ENCODE measurements at regions not wholly inside any gene's neighbourhood (a gene's known extent, or its start where the extent isn't known, plus 50 kb on each side); places are given as distances from the start of the nearest gene placed in this dataset.
"Not testable (repeated sequence)": the region's sequence is repeated elsewhere in the genome, so short reads cannot be mapped to it uniquely, and the experiment has no call there.

DNA sequence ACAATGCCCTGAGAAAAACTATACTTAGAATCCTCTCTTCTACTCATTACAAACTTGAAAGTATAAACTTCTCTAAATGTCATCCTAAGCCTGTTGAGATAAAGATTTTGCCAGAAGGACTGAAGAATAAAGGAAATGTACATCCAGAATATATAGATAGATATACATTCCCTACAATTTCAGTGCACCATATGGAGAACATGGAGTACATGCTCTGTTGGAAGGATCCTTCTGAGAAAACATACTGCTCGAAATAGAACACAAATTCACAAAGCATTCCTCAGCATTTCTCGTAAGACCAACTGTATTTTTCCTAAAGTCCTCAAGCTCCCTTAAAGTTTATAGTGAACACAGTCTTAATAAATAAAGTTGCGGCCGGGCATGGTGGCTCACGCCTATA lies 69.7 kb upstream of the RASA1 start:
- Mint-ChIP-seq H3K4me3 (no peak overlapping the region), H3K36me3 (ENCODE audit: low read depth) (no peaks in the 10 kb centered on the region), H3K27ac (no peak overlapping the region), H3K9me3 (no peaks in the 10 kb centered on the region), H3K4me1 (no peaks in the 10 kb centered on the region), H3K27me3 (ENCODE audit: insufficient read depth, low read depth, poor library complexity) (peaks cover 2% of the 10 kb centered on the region)
- no peak overlapping the region for H3K4me2 ChIP-seq
- no peaks in the 10 kb centered on the region for H3F3A ChIP-seq (replicated peaks; ENCODE audit: low read depth)
- H4K20me1 ChIP-seq (replicated peaks; ENCODE audit: insufficient read depth) = no peaks in the 10 kb centered on the region; the same call in 1 of the 2 replicates
- no peak overlapping the region for H2AFZ ChIP-seq
- H3K36me3 ChIP-seq (ENCODE audit: insufficient read depth) = no peaks in the 10 kb centered on the region
- H3K9me2 ChIP-seq (ENCODE audit: insufficient read depth) = no peaks in the 10 kb centered on the region
- ATAC-seq (no peak), DNase-seq (ENCODE audit: low spot score) (no peak)
- TF ChIP-seq, protein P1, sequence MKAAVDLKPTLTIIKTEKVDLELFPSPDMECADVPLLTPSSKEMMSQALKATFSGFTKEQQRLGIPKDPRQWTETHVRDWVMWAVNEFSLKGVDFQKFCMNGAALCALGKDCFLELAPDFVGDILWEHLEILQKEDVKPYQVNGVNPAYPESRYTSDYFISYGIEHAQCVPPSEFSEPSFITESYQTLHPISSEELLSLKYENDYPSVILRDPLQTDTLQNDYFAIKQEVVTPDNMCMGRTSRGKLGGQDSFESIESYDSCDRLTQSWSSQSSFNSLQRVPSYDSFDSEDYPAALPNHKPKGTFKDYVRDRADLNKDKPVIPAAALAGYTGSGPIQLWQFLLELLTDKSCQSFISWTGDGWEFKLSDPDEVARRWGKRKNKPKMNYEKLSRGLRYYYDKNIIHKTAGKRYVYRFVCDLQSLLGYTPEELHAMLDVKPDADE (IDR thresholded peaks at IDR 0.05) = no peak
- TF ChIP-seq, protein P2, sequence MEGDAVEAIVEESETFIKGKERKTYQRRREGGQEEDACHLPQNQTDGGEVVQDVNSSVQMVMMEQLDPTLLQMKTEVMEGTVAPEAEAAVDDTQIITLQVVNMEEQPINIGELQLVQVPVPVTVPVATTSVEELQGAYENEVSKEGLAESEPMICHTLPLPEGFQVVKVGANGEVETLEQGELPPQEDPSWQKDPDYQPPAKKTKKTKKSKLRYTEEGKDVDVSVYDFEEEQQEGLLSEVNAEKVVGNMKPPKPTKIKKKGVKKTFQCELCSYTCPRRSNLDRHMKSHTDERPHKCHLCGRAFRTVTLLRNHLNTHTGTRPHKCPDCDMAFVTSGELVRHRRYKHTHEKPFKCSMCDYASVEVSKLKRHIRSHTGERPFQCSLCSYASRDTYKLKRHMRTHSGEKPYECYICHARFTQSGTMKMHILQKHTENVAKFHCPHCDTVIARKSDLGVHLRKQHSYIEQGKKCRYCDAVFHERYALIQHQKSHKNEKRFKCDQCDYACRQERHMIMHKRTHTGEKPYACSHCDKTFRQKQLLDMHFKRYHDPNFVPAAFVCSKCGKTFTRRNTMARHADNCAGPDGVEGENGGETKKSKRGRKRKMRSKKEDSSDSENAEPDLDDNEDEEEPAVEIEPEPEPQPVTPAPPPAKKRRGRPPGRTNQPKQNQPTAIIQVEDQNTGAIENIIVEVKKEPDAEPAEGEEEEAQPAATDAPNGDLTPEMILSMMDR (conservative IDR thresholded peaks at IDR 0.05; ENCODE audit: low read depth in 2 of 2) = no peak
- TF ChIP-seq POLR2AphosphoS5 (IDR thresholded peaks at IDR 0.05; ENCODE audit: low read depth) (no peak), EZH2 (IDR thresholded peaks at IDR 0.05; ENCODE audit: low read depth, unreplicated experiment) (no peak), STAT1 (IDR thresholded peaks at IDR 0.05; ENCODE audit: unreplicated experiment) (no peak), ZNF114 (CRISPR knock-in tag; IDR thresholded peaks at IDR 0.05) (no peak), EZH2phosphoT487 (IDR thresholded peaks at IDR 0.05; ENCODE audit: unreplicated experiment) (no peak), NANOG (IDR thresholded peaks at IDR 0.05; ENCODE audit: borderline replicate concordance) (no peak), CREB1 (CRISPR knock-in tag; IDR thresholded peaks at IDR 0.05; ENCODE audit: low read depth) (no peak), JUNB (IDR thresholded peaks at IDR 0.05; ENCODE audit: unreplicated experiment) (no peak)
- no peaks in the 10 kb centered on the region for H3K4me1 ChIP-seq (ENCODE audit: insufficient read depth)
- H3K27me3 ChIP-seq (ENCODE audit: insufficient read depth) = no peaks in the 10 kb centered on the region
- no peak overlapping the region for H3K4me3 ChIP-seq
- no peaks in the 10 kb centered on the region for H3K79me2 ChIP-seq (replicated peaks; ENCODE audit: insufficient read depth)
- no peak overlapping the region for H3K27ac ChIP-seq (ENCODE audit: low read depth)

DNA sequence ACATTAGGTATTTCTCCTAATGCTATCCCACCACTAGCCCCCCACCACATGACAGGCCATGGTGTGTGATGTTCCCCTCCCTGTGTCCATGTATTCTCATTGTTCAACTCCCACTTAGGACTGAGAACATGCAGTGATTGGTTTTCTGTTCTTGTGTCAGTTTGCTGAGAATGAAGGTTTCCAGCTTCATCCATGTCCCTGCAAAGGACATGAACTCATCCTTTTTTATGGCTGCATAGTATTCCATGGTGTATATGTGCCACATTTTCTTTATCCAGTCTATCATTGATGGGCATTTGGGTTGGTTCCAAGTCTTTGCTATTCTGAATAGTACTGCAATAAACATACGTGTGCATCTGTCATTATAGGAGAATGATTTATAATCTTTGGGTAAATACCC lies 68.4 kb upstream of the RASA1 start:
- not testable (repeated sequence) for H3K4me3 Mint-ChIP-seq, ATAC-seq

GRCh38 chr5:87199704-87200103 lies 68.0 kb upstream of the RASA1 start:
- H3K36me3 Mint-ChIP-seq (ENCODE audit: low read depth); H3K27ac Mint-ChIP-seq; H3K27me3 ChIP-seq (ENCODE audit: insufficient read depth); DNase-seq (ENCODE audit: low spot score); H3K9me3 Mint-ChIP-seq; H3K27ac ChIP-seq (ENCODE audit: low read depth); H3K36me3 ChIP-seq (ENCODE audit: insufficient read depth); H4K20me1 ChIP-seq (replicated peaks; ENCODE audit: insufficient read depth); H3F3A ChIP-seq (replicated peaks; ENCODE audit: low read depth); H3K4me1 Mint-ChIP-seq; H3K4me1 ChIP-seq (ENCODE audit: insufficient read depth); H3K4me3 ChIP-seq; ATAC-seq; H3K4me3 Mint-ChIP-seq; H3K9me2 ChIP-seq (ENCODE audit: insufficient read depth); H3K27me3 Mint-ChIP-seq (ENCODE audit: insufficient read depth, low read depth, poor library complexity); H3K79me2 ChIP-seq (replicated peaks; ENCODE audit: insufficient read depth); H2AFZ ChIP-seq; H3K4me2 ChIP-seq: not testable (repeated sequence)

More for the DNA sequence above, 68.4 kb upstream of the RASA1 start:
- H3K27ac Mint-ChIP-seq; H3K27ac ChIP-seq (ENCODE audit: low read depth); H3F3A ChIP-seq (replicated peaks; ENCODE audit: low read depth); H3K9me3 Mint-ChIP-seq; H3K4me1 Mint-ChIP-seq; DNase-seq (ENCODE audit: low spot score); H3K36me3 ChIP-seq (ENCODE audit: insufficient read depth); H2AFZ ChIP-seq; H4K20me1 ChIP-seq (replicated peaks; ENCODE audit: insufficient read depth); H3K4me3 ChIP-seq; H3K4me2 ChIP-seq; H3K4me1 ChIP-seq (ENCODE audit: insufficient read depth); H3K36me3 Mint-ChIP-seq (ENCODE audit: low read depth); H3K27me3 ChIP-seq (ENCODE audit: insufficient read depth); H3K79me2 ChIP-seq (replicated peaks; ENCODE audit: insufficient read depth); H3K9me2 ChIP-seq (ENCODE audit: insufficient read depth); H3K27me3 Mint-ChIP-seq (ENCODE audit: insufficient read depth, low read depth, poor library complexity): not testable (repeated sequence)

All from GM23338 (cell line).